ENCODE measurements at regions not wholly inside any gene's neighbourhood (a gene's known extent, or its start where the extent isn't known, plus 50 kb on each side); places are given as distances from the start of the nearest gene placed in this dataset.

DNA sequence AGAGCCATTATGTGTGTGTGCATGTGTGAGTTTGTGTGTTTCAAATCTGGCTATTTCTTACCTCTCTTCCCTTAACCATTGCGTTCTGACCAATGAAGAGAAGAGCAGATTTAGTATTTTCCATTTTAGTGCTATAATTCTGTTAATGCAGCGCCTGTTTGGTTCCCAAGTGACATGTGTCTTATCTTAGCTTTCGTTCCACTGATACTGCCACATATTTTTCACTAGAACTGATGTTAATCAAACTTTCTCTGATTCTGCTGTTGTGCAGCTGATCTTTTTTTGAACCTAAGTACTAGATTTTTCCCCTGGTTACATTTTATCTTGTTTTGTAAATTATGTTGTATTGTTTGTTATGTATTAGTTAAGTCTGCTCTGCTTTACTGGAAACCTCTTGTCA, 152.9 kb upstream of the MID1 start:
- TF ChIP-seq, protein P1, sequence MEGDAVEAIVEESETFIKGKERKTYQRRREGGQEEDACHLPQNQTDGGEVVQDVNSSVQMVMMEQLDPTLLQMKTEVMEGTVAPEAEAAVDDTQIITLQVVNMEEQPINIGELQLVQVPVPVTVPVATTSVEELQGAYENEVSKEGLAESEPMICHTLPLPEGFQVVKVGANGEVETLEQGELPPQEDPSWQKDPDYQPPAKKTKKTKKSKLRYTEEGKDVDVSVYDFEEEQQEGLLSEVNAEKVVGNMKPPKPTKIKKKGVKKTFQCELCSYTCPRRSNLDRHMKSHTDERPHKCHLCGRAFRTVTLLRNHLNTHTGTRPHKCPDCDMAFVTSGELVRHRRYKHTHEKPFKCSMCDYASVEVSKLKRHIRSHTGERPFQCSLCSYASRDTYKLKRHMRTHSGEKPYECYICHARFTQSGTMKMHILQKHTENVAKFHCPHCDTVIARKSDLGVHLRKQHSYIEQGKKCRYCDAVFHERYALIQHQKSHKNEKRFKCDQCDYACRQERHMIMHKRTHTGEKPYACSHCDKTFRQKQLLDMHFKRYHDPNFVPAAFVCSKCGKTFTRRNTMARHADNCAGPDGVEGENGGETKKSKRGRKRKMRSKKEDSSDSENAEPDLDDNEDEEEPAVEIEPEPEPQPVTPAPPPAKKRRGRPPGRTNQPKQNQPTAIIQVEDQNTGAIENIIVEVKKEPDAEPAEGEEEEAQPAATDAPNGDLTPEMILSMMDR (IDR thresholded peaks at IDR 0.05; ENCODE audit: insufficient read depth, low read depth, low read length, missing control alignments), result no peak
- no peak for DNase-seq (ENCODE audit: low read depth)
- no peak overlapping the region for H3K4me3 ChIP-seq (ENCODE audit: low read depth, low read length)

DNA sequence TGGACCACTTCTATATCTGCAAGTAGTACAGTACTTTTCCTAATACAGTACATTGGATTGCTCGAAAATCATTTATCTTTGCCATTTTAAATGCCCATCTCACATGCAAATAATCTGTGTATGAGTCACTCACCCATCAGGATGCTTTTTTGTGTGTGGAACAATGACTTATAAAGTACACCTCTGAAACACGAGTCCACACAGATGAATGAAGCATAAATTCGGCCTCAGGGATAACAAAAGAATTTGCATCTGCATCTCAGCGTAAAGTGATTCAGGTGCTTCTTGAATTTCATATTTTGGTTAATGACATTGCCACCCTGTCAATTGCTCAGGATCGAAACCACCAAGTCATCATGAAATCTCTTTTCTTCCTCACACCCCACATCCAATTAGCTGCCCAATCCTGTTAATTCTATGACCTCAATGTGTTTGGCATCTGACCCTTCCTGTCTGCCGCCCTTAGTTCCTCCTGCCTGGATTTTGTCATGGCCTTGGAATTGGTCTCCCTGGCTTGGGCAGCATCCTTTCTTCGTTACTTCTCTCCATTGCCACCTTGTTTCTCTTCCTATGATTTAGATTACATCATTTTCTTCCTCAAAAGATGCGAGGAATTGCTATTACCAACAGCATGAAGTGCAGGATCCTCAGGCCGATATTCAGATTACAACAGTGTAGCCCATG, 161.6 kb upstream of the MID1 start:
- no peak for DNase-seq (ENCODE audit: low read depth)
- TF ChIP-seq, protein P1 (IDR thresholded peaks at IDR 0.05; ENCODE audit: insufficient read depth, low read depth, low read length, missing control alignments), result no peak
- H3K4me3 ChIP-seq (ENCODE audit: low read depth, low read length), result no peak overlapping the region

DNA sequence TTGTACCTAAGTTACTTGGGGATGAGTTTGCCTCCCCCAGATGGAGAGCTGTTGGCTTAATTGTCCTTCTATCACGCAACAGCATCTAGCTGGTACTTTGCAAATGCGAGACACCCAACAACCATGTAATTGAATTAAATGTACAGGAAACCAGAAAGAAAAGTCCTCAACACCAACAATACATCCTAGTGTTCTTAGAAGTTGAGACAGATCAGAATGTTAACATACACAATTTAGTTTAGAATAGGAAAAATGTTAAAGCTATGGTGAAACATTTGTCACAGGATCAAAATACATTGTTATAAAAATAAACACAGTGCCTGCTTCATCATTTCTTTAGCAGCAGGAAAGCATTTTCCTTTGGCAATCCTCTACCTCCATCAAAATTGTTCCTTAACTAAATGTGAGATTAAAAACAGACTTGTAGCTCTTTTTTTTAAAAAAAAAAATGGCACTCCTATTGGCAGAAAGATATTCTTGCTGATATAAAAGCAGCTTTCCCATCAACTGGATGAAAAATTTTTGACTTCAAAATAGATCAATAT, 163.1 kb upstream of the MID1 start:
- DNase-seq (ENCODE audit: low read depth), result no peak
- TF ChIP-seq, protein P1 (IDR thresholded peaks at IDR 0.05; ENCODE audit: insufficient read depth, low read depth, low read length, missing control alignments), result no peak

GRCh38 chrX:10787264-10787663, 166.9 kb upstream of the MID1 start:
- no peak for DNase-seq (ENCODE audit: low read depth)
- TF ChIP-seq, protein P1 (IDR thresholded peaks at IDR 0.05; ENCODE audit: insufficient read depth, low read depth, low read length, missing control alignments), result no peak
- H3K4me3 ChIP-seq (ENCODE audit: low read depth, low read length), result no peak overlapping the region

More for the DNA sequence above, 163.1 kb upstream of the MID1 start:
- H3K4me3 ChIP-seq (ENCODE audit: low read depth, low read length), result no peak overlapping the region

GRCh38 chrX:10794203-10794630, 173.8 kb upstream of the MID1 start:
- TF ChIP-seq, protein P1 (IDR thresholded peaks at IDR 0.05; ENCODE audit: insufficient read depth, low read depth, low read length, missing control alignments), result no peak
- DNase-seq (ENCODE audit: low read depth), result no peak
- no peak overlapping the region for H3K4me3 ChIP-seq (ENCODE audit: low read depth, low read length)

DNA sequence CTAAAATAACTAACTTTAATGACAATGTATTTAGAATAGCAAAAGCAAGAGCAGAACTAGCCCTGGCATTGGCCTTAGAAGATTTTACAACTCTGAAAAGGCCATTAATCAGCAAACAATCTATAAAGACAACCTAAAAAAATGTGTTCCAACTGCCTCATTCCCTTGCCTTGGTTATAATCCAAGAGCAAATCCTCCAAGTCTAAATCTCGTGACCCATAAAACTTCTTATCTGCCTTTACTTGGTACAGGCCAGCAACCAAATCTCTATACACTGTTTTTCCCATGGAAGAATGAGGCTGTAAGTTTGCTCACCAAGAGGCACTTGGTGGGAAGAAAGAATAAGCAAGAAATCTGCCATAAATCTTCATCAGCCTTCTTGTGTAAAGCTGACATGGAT, 175.3 kb upstream of the MID1 start:
- H3K4me3 ChIP-seq (ENCODE audit: low read depth, low read length), result no peak overlapping the region
- TF ChIP-seq, protein P1 (IDR thresholded peaks at IDR 0.05; ENCODE audit: insufficient read depth, low read depth, low read length, missing control alignments), result no peak
- DNase-seq (ENCODE audit: low read depth), result no peak

DNA sequence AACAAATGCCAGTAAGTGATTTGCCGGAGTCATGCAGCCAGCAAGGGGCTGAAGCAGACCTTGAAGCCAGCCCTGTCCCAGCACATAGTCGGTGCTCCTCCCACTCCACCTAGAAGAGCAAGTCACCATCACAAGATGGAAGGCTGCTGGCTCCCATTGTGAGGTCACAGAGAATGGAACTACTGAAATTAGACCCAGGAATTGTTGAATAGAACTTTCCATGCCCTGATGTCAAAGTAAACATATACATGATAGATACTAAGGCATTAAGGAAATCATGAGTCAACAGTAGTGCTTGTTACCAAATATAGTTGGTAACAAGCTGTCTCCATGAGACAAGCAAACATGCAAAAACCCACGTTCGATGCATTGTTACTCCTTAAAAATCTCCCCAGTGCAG, 177.1 kb upstream of the MID1 start:
- no peak for DNase-seq (ENCODE audit: low read depth)
- no peak overlapping the region for H3K4me3 ChIP-seq (ENCODE audit: low read depth, low read length)
- TF ChIP-seq, protein P1 (IDR thresholded peaks at IDR 0.05; ENCODE audit: insufficient read depth, low read depth, low read length, missing control alignments), result no peak

All from GM12865 (cell line).